HepG2 (cell line): ENCODE measurements at regions not wholly inside any gene's neighbourhood (a gene's known extent, or its start where the extent isn't known, plus 50 kb on each side); places are given as distances from the start of the nearest gene placed in this dataset.

Experiments
- ATAC-seq: fragments of 200-7000 bp; cut with Tn5 transposase; 3 replicates; pipeline ENCODE4 v1.9.1; 2020; ENCODE audit warnings: mild to moderate bottlenecking, moderate library complexity
- BruUV-seq: library from RNA; stranded (reverse); fragments of 400-500 nt; replicated peaks from 2 replicates; lab custom pipeline; 2021; lab: Mats Ljungman, UMichigan
- CTCF ChIA-PET: fragments of 300-600 bp; formaldehyde crosslinking; extraction: SDS; loops from one replicate; lab custom pipeline; 2021; ENCODE audit warnings: low total read pairs, inconsistent platforms, low intra/inter-chr PET ratio; lab: Yijun Ruan, JAX
- POLR2A ChIA-PET: fragments of 350-600 bp; sonication (Branson Sonifier 250); formaldehyde crosslinking; loops from one replicate; lab custom pipeline; 2020; ENCODE audit warnings: antibody characterized with exemption, inconsistent platforms; lab: Yijun Ruan, JAX
- DNase-seq: peaks from one replicate; pipeline ENCODE4 v3.0.0-alpha.2; 2015; ENCODE audit warnings: low spot score
- FAIRE-seq: peaks from 3 replicates; lab custom pipeline; 2011; peaks lifted over from hg19 to GRCh38; lab: Jason Lieb, UNC
- H2AFZ ChIP-seq: one replicate; pipeline ENCODE4 v1.6.1; 2011; ENCODE audit warnings: low read length, inconsistent platforms
- H3K27ac ChIP-seq: fragments of 300-600 bp; 3 replicates; pipeline ENCODE4 v1.8.0; 2011; ENCODE audit warnings: mixed run types, mild to moderate bottlenecking, mixed read lengths, low read length, inconsistent platforms; ENCODE audit not compliant: insufficient read depth; ENCODE audit errors: extremely low read length
- H3K27me3 ChIP-seq, 2 experiments: fragments of 200-600 bp in 1 of 2; 2 replicates in 1 of 2; 3 replicates in 1 of 2; pipeline versions ENCODE4 v1.6.0 to v1.8.0; 2011; ENCODE audit warnings: low read length in 2 of 2, mild to moderate bottlenecking in 2 of 2, moderate library complexity in 2 of 2, inconsistent platforms in 1 of 2; ENCODE audit not compliant: insufficient read depth in 2 of 2, control insufficient read depth in 1 of 2
- H3K36me3 ChIP-seq, 2 experiments: fragments of 200-600 bp in 1 of 2; replicated peaks in 1 of 2; 2 replicates in 1 of 2; 3 replicates in 1 of 2; pipeline versions ENCODE4 v1.5.1 to v1.8.0; 2011; ENCODE audit warnings: low read length in 2 of 2, inconsistent platforms in 1 of 2; ENCODE audit not compliant: insufficient read depth in 2 of 2, control insufficient read depth in 1 of 2
- H3K4me1 ChIP-seq: 2 replicates; pipeline ENCODE4 v1.5.1; 2012; ENCODE audit warnings: low read length, inconsistent platforms; ENCODE audit not compliant: insufficient read depth
- H3K4me2 ChIP-seq: 2 replicates; pipeline ENCODE4 v1.6.0; 2011; ENCODE audit warnings: low read depth, low read length, inconsistent platforms
- H3K4me3 ChIP-seq, 3 experiments: fragments of 200-600 bp in 1 of 3; sonication (generic), shearing (Covaris generic) in 1 of 3; replicated peaks in 1 of 3; 2 replicates each; pipeline ENCODE4 v1.5.1; 2011 to 2016; ENCODE audit warnings: low read length in 3 of 3, inconsistent platforms in 2 of 3, low read depth in 2 of 3, mild to moderate bottlenecking in 2 of 3, control low read depth in 1 of 3, mixed read lengths in 1 of 3; ENCODE audit not compliant: insufficient read depth in 1 of 3
- H3K79me2 ChIP-seq: one replicate; pipeline ENCODE4 v1.6.1; 2011; ENCODE audit warnings: low read length, inconsistent platforms; ENCODE audit not compliant: insufficient read depth
- H3K9ac ChIP-seq: 2 replicates; pipeline ENCODE4 v1.6.0; 2011; ENCODE audit warnings: mild to moderate bottlenecking, low read depth, low read length, inconsistent platforms; ENCODE audit not compliant: insufficient read depth
- H3K9me3 ChIP-seq: 2 replicates; pipeline ENCODE4 v1.5.1; 2012; ENCODE audit warnings: mild to moderate bottlenecking, low read length
- H4K20me1 ChIP-seq: 2 replicates; pipeline ENCODE4 v1.6.0; 2011; ENCODE audit warnings: inconsistent platforms, mild to moderate bottlenecking, low read length, moderate library complexity; ENCODE audit not compliant: insufficient read depth
- ADNP ChIP-seq: sonication (generic); formaldehyde crosslinking; IDR thresholded peaks from 2 replicates; pipeline ENCODE4 v1.4.0; 2020; ENCODE audit warnings: missing genetic modification reagents
- DPF2 ChIP-seq: sonication (generic); formaldehyde crosslinking; IDR thresholded peaks from 2 replicates; pipeline ENCODE4 v1.4.0; 2020; ENCODE audit warnings: mild to moderate bottlenecking, low read depth, missing genetic modification reagents, borderline replicate concordance
- GMEB1 ChIP-seq: sonication (generic); formaldehyde crosslinking; IDR thresholded peaks from 2 replicates; pipeline ENCODE4 v1.5.1; 2020; ENCODE audit warnings: missing genetic modification reagents, mild to moderate bottlenecking, borderline replicate concordance
- HOXA5 ChIP-seq: sonication (generic); formaldehyde crosslinking; IDR thresholded peaks from 2 replicates; pipeline ENCODE4 v1.4.0; 2020; ENCODE audit warnings: missing genetic modification reagents
- MAX ChIP-seq: IDR thresholded peaks from 2 replicates; pipeline ENCODE4 v1.6.1; 2012; ENCODE audit warnings: inconsistent platforms
- MBD4 ChIP-seq: IDR thresholded peaks from 2 replicates; pipeline ENCODE4 v1.6.1; 2012; ENCODE audit warnings: low read length, inconsistent platforms, borderline replicate concordance
- MTA1 ChIP-seq: sonication (generic); formaldehyde crosslinking; IDR thresholded peaks from 2 replicates; pipeline ENCODE4 v1.4.0; 2020; ENCODE audit warnings: missing genetic modification reagents, mild to moderate bottlenecking, borderline replicate concordance
- PAWR ChIP-seq: sonication (generic); formaldehyde crosslinking; IDR thresholded peaks from 2 replicates; pipeline ENCODE4 v1.4.0; 2020; ENCODE audit warnings: missing genetic modification reagents, mild to moderate bottlenecking, borderline replicate concordance
- PHF20 ChIP-seq: sonication (generic); formaldehyde crosslinking; IDR thresholded peaks from 2 replicates; pipeline ENCODE4 v1.5.0; 2020; ENCODE audit warnings: mild to moderate bottlenecking, missing genetic modification reagents
- POLR2AphosphoS5 ChIP-seq: IDR thresholded peaks from 2 replicates; pipeline ENCODE4 v1.6.1; 2012; ENCODE audit warnings: low read depth, low read length
- TAF1 ChIP-seq: sonication (generic); formaldehyde crosslinking; IDR thresholded peaks from 2 replicates; pipeline ENCODE4 v1.4.0; 2020; ENCODE audit warnings: missing genetic modification reagents
- ZNF576 ChIP-seq: sonication (generic); formaldehyde crosslinking; IDR thresholded peaks from 2 replicates; pipeline ENCODE4 v1.4.0; 2020; ENCODE audit warnings: mild to moderate bottlenecking, missing genetic modification reagents
- ZNF615 ChIP-seq: sonication (generic); formaldehyde crosslinking; IDR thresholded peaks from 2 replicates; pipeline ENCODE4 v1.5.0; 2020; ENCODE audit warnings: mild to moderate bottlenecking, missing genetic modification reagents, borderline replicate concordance
- WGBS: methylation state at CpG from one replicate; pipeline ENCODE4 v1.1.6; 2017; ENCODE audit warnings: low lambda C conversion rate; 5-methylcytosine and 5-hydroxymethylcytosine counted together
- in situ Hi-C: cut with HindIII; loops from 2 replicates; pipeline ENCODE4 v1.10.0; 2017; ENCODE audit warnings: low pct_unique_long_range_greater_than_20kb; ENCODE audit not compliant: extremely low pct_ligation_motif_present
- intact Hi-C: fragments of 100-400 bp; cut with micrococcal nuclease; formaldehyde crosslinking; loops from one replicate; pipeline ENCODE4 v1.10.0; 2022; ENCODE audit not compliant: unreplicated experiment
- TF ChIP-seq, protein P1 (sequence below): IDR thresholded peaks from 2 replicates; pipeline ENCODE4 v1.6.1; 2016; ENCODE audit warnings: mild to moderate bottlenecking, missing biosample characterization, missing genetic modification reagents
- TF ChIP-seq, protein P2 (sequence below): sonication (generic); formaldehyde crosslinking; IDR thresholded peaks from 2 replicates; pipeline ENCODE4 v1.4.0; 2020; ENCODE audit warnings: missing genetic modification reagents, borderline replicate concordance

GRCh38 chr1:23620605-23621004, 61.3 kb upstream of the ID3 start:
- H3K27me3 ChIP-seq: peaks cover 13 to 38% of the 10 kb centered on the region in 2 experiments
- in situ Hi-C loops (no loop called here), intact Hi-C loops (no loop called here)
- CTCF ChIA-PET: no interaction called here
- H3K9me3 ChIP-seq: no peaks in the 10 kb centered on the region
- 89% methylated on average over 5 of the region's 5 CpGs for WGBS
- BruUV-seq: no TSS peak
- FAIRE-seq: no peak
- no peaks in the 10 kb centered on the region for H4K20me1 ChIP-seq
- POLR2A ChIA-PET: no interaction called here
- H3K9ac ChIP-seq: no peak overlapping the region
- H2AFZ ChIP-seq: no peak overlapping the region
- peaks cover 9% of the 10 kb centered on the region for H3K4me1 ChIP-seq
- no peak overlapping the region for H3K4me3 ChIP-seq
- H3K79me2 ChIP-seq: no peaks in the 10 kb centered on the region
- TF ChIP-seq ZNF615 (no peak), HOXA5 (CRISPR knock-in tag) (no peak), GMEB1 (CRISPR knock-in tag) (no peak), TAF1 (no peak), MTA1 (no peak), MAX (no peak), DPF2 (CRISPR knock-in tag) (no peak), POLR2AphosphoS5 (no peak), ZNF576 (CRISPR knock-in tag) (no peak), ADNP (CRISPR knock-in tag) (no peak), PHF20 (no peak), MBD4 (no peak), PAWR (CRISPR knock-in tag) (no peak)
- TF ChIP-seq, protein P1, sequence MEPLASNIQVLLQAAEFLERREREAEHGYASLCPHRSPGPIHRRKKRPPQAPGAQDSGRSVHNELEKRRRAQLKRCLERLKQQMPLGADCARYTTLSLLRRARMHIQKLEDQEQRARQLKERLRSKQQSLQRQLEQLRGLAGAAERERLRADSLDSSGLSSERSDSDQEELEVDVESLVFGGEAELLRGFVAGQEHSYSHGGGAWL (CRISPR knock-in tag): no peak
- TF ChIP-seq, protein P2, sequence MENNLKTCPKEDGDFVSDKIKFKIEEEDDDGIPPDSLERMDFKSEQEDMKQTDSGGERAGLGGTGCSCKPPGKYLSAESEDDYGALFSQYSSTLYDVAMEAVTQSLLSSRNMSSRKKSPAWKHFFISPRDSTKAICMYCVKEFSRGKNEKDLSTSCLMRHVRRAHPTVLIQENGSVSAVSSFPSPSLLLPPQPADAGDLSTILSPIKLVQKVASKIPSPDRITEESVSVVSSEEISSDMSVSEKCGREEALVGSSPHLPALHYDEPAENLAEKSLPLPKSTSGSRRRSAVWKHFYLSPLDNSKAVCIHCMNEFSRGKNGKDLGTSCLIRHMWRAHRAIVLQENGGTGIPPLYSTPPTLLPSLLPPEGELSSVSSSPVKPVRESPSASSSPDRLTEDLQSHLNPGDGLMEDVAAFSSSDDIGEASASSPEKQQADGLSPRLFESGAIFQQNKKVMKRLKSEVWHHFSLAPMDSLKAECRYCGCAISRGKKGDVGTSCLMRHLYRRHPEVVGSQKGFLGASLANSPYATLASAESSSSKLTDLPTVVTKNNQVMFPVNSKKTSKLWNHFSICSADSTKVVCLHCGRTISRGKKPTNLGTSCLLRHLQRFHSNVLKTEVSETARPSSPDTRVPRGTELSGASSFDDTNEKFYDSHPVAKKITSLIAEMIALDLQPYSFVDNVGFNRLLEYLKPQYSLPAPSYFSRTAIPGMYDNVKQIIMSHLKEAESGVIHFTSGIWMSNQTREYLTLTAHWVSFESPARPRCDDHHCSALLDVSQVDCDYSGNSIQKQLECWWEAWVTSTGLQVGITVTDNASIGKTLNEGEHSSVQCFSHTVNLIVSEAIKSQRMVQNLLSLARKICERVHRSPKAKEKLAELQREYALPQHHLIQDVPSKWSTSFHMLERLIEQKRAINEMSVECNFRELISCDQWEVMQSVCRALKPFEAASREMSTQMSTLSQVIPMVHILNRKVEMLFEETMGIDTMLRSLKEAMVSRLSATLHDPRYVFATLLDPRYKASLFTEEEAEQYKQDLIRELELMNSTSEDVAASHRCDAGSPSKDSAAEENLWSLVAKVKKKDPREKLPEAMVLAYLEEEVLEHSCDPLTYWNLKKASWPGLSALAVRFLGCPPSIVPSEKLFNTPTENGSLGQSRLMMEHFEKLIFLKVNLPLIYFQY: no peak
- TF ChIP-seq, all 625 proteins: peak for 0
- Histone ChIP-seq H3K36me3 (no peaks in the 10 kb centered on the region), H3K27ac (no peak overlapping the region), H3K4me2 (no peak overlapping the region)
- ATAC-seq: no peak
- no peak for DNase-seq
